Central memory CD8-positive, alpha-beta T cell (primary cell): ENCODE measurements at regions not wholly inside any gene's neighbourhood (a gene's known extent, or its start where the extent isn't known, plus 50 kb on each side); places are given as distances from the start of the nearest gene placed in this dataset.
"Not testable (repeated sequence)": the region's sequence is repeated elsewhere in the genome, so short reads cannot be mapped to it uniquely, and the experiment has no call there.

Source experiments
- ATAC-seq: fragments of 150-1000 bp; cut with Tn5 transposase; replicated peaks from 2 replicates; pipeline ENCODE4 v1.10.0; 2022; ENCODE audit warnings: mild to moderate bottlenecking, moderate FRiP score, moderate number of reproducible peaks; ENCODE audit not compliant: poor library complexity, severe bottlenecking; ENCODE audit errors: extremely low read depth
- DNase-seq, 2 donors: peaks; one replicate each; pipeline ENCODE4 v3.0.0; 2021; ENCODE audit warnings: low spot score in 2 of 2
- H3K27ac Mint-ChIP-seq: one replicate; pipeline ENCODE4 v1.8.0; 2022; ENCODE audit warnings: low read depth, mild to moderate bottlenecking, moderate library complexity, mixed read lengths
- H3K27me3 Mint-ChIP-seq: one replicate; pipeline ENCODE4 v1.8.0; 2022; ENCODE audit warnings: mixed read lengths
- H3K36me3 Mint-ChIP-seq: one replicate; pipeline ENCODE4 v1.8.0; 2022; ENCODE audit warnings: mild to moderate bottlenecking, moderate library complexity, mixed read lengths; ENCODE audit not compliant: insufficient read depth
- H3K4me1 Mint-ChIP-seq: one replicate; pipeline ENCODE4 v1.8.0; 2022; ENCODE audit warnings: mixed read lengths
- H3K4me3 Mint-ChIP-seq: one replicate; pipeline ENCODE4 v1.8.0; 2022; ENCODE audit warnings: mild to moderate bottlenecking, moderate library complexity, mixed read lengths
- H3K9me3 Mint-ChIP-seq: one replicate; pipeline ENCODE4 v1.8.0; 2022; ENCODE audit warnings: mixed read lengths

DNA sequence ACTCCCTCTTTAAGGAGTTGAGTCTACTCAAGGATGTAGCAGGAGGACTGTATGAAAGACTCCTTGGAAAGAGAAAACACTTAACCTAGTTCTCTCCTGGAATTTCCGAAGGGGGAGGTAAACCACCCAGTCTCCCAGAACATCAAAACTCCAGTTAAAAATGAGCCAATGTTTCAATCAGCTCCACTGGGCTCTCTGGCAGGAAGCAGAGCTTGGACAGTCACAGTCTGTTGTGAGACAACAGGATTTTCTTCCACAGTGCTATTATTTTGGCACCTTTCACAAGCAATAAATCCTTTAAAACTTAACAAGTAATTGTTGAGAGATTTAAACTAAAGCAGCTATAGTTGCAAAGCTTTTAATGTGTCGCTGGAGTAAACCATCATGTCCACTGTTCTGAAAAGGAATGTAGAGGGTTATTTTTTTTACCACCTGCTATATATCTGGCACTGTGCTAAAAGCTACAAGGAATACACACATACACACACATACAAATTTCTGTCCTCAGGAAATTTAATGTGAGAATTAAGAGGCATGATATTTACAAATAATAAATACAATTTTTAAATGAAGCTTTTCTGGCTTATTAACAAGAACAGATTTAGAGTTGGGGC is 229.2 kb upstream of the INTU start:
- no peak overlapping the region for H3K4me3 Mint-ChIP-seq
- H3K9me3 Mint-ChIP-seq = peaks cover 12% of the 10 kb centered on the region
- no peak for ATAC-seq
- no peak overlapping the region for H3K27ac Mint-ChIP-seq
- DNase-seq = no peak
- H3K36me3 Mint-ChIP-seq = no peaks in the 10 kb centered on the region
- H3K4me1 Mint-ChIP-seq = no peaks in the 10 kb centered on the region
- H3K27me3 Mint-ChIP-seq = no peaks in the 10 kb centered on the region

DNA sequence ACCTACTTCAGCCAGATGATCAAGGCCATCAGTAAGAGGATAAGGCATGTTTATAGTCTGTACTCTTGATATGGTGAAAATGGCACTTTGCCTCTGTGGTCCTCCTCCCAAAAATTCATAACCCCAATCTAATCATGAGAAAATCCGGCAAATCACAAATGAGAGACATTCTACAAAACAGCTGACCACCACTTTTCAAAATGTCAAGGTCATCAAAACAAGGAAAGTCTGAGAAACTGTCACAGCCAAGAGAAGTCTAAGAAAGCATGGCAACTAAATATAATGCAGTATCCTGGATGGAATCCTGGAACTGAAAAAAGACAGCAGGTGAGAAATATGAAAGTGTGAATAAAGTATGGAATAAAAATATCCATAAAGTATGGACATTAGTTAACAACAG is 226.6 kb upstream of the INTU start:
- no peak overlapping the region for H3K27ac Mint-ChIP-seq
- DNase-seq = no peak
- no peaks in the 10 kb centered on the region for H3K4me1 Mint-ChIP-seq
- H3K4me3 Mint-ChIP-seq = no peak overlapping the region
- H3K9me3 Mint-ChIP-seq = peaks cover 17% of the 10 kb centered on the region
- no peaks in the 10 kb centered on the region for H3K27me3 Mint-ChIP-seq
- no peak for ATAC-seq
- no peaks in the 10 kb centered on the region for H3K36me3 Mint-ChIP-seq

DNA sequence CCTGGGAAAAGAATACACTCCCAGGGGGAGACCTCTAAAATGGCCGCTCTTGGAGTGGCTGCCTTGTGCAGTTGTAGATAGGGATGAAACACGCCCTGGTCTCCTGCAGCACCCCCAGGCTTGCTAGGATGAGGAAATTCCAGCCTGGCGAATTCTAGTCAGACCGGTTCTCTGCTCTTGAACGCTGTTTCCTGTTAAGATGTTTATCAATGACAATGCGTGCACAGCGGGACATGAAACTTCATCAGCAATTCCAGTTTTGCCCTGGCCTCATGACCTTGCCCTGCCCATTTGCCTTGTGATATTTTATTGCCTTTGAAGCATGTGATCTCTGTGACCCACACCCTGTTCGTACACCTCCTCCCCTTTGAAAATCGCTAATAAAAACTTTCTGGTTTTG is 225.2 kb upstream of the INTU start:
- not testable (repeated sequence) for ATAC-seq, H3K27ac Mint-ChIP-seq, DNase-seq, H3K4me3 Mint-ChIP-seq, H3K27me3 Mint-ChIP-seq, H3K36me3 Mint-ChIP-seq, H3K4me1 Mint-ChIP-seq
- H3K9me3 Mint-ChIP-seq = peaks cover 17% of the 10 kb centered on the region

DNA sequence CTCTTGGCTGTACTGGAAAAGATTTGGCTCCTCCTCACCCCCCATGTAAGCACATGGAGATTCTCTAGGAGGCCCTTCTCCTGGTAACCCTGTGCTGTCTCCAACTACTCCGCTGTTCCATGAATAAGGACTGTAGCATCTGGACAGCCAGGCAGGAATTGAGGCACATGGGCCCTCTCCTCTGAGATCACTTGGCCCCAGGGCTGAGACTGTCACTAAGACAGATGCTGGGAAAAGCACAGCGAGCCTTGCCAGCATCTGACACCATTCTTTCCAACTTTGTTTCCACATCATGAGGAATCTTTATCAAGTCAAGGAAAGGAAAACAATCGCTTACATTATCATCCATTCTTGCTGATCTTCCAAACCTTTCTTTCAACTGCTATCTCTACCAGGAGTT is 222.6 kb upstream of the INTU start:
- DNase-seq = no peak

DNA sequence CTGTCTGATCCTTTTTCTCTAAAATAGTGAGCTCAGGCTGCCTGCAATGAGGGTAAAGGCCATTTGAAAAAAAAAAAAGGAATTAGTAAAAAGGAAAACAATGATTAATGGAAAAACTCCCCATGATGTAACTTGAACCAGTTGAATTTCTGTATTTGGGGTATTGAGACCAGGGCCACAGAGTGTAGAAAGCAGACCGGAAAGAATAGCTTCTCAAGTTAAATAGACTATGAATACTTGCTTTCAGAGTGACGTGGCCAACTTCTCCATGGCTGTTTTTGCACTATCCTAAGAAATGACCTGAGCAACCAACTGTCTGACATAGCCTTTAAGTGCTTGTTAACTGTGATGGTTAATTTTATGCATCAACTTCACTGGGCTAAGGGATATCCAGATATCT is 222.1 kb upstream of the INTU start:
- Mint-ChIP-seq H3K27me3 (no peaks in the 10 kb centered on the region), H3K4me1 (no peaks in the 10 kb centered on the region), H3K27ac (no peak overlapping the region), H3K9me3 (peaks cover 13% of the 10 kb centered on the region), H3K36me3 (no peaks in the 10 kb centered on the region), H3K4me3 (no peak overlapping the region)
- DNase-seq = no peak
- no peak for ATAC-seq

More for the DNA sequence above, 222.6 kb upstream of the INTU start:
- Mint-ChIP-seq H3K36me3 (no peaks in the 10 kb centered on the region), H3K4me1 (no peaks in the 10 kb centered on the region), H3K4me3 (no peak overlapping the region), H3K27ac (no peak overlapping the region), H3K9me3 (peaks cover 13% of the 10 kb centered on the region), H3K27me3 (no peaks in the 10 kb centered on the region)
- no peak for ATAC-seq

DNA sequence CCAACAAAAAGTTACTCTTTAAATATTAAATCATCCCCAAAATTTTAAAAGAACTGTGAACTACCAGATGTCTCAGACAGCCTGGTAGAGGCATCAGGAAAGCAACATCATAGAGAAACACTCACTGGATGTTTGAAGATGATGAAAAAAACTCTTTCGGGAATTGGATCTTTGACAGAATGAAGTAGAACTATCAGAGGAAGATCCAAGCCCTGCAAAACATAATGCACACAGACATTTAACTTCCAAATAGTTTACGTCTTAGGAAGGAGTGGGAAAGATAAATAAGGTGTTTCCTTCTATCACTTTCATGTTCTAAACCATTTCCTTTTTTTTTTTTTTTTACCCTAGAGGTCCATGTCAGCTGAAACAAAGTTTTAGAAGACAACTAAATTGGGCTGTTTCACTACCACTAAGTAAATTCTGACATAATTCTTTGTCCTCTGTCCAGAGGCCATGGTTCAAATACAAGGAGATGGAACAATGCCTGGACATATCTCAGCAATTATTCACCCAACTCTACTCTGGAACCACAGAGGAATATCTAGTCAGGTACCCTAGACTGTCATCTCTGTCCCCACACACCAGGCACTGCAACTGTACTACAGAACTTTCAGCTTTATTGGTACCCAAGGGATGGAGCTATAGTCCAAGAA is 217.7 kb upstream of the INTU start:
- H3K27me3 Mint-ChIP-seq = no peaks in the 10 kb centered on the region
- no peaks in the 10 kb centered on the region for H3K9me3 Mint-ChIP-seq
- DNase-seq (no peak), ATAC-seq (no peak)
- H3K36me3 Mint-ChIP-seq = no peaks in the 10 kb centered on the region
- H3K27ac Mint-ChIP-seq = no peak overlapping the region
- no peaks in the 10 kb centered on the region for H3K4me1 Mint-ChIP-seq
- no peak overlapping the region for H3K4me3 Mint-ChIP-seq

DNA sequence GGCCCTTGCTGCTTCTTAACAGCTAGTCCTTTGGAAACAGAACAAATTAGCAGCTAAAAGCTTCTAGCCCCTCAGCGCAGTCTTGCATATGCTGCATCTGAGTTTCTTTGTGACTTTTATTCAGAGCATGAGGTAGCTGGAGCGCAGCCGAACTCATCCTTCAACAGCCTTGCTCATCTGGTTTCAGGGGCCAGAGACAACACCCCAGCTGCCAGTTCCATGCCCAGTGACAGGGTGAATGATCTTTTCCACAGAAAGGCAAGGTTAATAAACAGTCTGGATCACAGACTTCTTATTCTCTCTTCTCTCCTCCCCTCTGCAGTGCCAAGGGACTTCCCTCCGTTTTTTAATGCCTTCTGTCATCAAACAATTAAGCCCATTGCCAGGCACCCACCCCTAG is 216.6 kb upstream of the INTU start:
- H3K4me1 Mint-ChIP-seq = no peaks in the 10 kb centered on the region
- no peaks in the 10 kb centered on the region for H3K27me3 Mint-ChIP-seq
- H3K9me3 Mint-ChIP-seq = no peaks in the 10 kb centered on the region
- DNase-seq = no peak
- peaks cover 2% of the 10 kb centered on the region for H3K36me3 Mint-ChIP-seq
- H3K27ac Mint-ChIP-seq = no peak overlapping the region
- ATAC-seq = no peak
- no peak overlapping the region for H3K4me3 Mint-ChIP-seq

DNA sequence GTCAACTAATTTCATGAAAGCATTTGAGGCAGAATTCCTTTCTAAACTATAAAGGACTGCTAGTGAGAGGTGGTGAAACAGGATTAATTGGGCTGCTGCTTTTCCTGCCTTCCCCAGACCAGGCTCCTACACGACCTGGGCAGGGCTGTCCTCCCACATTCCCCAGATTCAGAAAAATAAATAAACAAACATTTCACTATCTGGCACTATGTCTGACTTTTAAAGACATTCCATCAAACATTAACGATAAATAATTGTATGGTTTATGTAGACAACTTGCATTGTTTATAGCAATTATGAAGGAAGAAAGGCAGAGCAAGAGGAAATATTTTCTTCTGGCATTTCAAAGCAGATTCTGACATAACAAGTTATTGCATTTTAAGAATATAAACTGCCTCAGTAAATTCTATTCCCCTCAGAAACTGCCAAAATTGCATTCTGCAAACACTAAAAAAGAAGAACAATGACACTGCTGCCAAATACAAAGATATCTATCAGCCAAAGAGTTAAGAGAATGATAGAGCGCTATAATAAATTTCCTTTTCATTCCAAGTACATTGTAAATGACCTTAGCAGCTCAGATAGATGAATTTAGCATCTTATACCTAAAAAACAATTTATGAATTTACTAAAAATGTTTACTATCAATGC is 214.7 kb upstream of the INTU start:
- ATAC-seq (no peak), DNase-seq (no peak)
- Mint-ChIP-seq H3K9me3 (no peaks in the 10 kb centered on the region), H3K27ac (no peak overlapping the region), H3K4me3 (no peak overlapping the region), H3K27me3 (no peaks in the 10 kb centered on the region), H3K36me3 (peaks cover 2% of the 10 kb centered on the region), H3K4me1 (no peaks in the 10 kb centered on the region)

DNA sequence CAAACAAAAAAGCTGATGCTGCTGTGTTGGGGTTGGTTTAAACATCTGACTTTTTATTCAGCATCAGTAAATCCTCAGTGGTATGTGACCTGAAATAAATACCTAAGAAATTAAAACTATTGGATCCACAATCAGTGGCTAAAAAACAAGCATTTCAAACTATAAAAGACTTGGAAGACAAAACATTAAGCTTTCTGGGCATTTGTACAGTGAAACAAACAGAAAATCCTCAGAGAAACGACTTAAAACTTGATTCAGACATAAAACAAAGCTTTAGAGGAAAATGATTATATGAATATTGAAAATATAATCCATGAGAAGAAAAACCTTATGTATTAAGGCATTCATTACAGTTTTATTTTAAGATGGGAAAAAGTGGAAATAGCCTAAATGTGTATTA is 213.3 kb upstream of the INTU start:
- ATAC-seq = no peak
- no peak overlapping the region for H3K4me3 Mint-ChIP-seq
- no peak overlapping the region for H3K27ac Mint-ChIP-seq
- no peaks in the 10 kb centered on the region for H3K27me3 Mint-ChIP-seq
- DNase-seq = no peak
- H3K36me3 Mint-ChIP-seq = peaks cover 2% of the 10 kb centered on the region
- H3K9me3 Mint-ChIP-seq = peaks cover 11% of the 10 kb centered on the region
- H3K4me1 Mint-ChIP-seq = no peaks in the 10 kb centered on the region

DNA sequence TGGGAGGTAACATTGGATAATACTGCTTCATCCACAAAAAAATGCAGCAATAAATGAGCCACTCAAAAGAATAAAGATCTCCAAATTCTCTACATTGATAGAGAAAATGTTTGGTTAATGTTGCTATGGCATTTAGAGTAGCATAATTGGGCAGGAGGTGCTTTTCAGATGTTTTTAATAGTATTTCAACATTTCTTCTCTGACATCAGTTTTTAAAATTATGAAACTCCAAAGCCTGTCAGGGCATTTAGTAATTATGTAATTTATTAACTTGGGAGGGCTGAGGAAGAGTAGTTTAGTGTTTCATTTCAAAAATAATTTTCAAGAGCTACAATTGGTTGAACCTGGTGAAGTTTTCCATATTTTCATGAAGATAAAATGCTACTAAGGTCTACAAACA is 211.3 kb upstream of the INTU start:
- Mint-ChIP-seq H3K4me1 (no peaks in the 10 kb centered on the region), H3K27ac (no peak overlapping the region), H3K27me3 (no peaks in the 10 kb centered on the region), H3K9me3 (peaks cover 11% of the 10 kb centered on the region), H3K4me3 (no peak overlapping the region), H3K36me3 (peaks cover 2% of the 10 kb centered on the region)
- ATAC-seq = no peak
- DNase-seq = no peak

DNA sequence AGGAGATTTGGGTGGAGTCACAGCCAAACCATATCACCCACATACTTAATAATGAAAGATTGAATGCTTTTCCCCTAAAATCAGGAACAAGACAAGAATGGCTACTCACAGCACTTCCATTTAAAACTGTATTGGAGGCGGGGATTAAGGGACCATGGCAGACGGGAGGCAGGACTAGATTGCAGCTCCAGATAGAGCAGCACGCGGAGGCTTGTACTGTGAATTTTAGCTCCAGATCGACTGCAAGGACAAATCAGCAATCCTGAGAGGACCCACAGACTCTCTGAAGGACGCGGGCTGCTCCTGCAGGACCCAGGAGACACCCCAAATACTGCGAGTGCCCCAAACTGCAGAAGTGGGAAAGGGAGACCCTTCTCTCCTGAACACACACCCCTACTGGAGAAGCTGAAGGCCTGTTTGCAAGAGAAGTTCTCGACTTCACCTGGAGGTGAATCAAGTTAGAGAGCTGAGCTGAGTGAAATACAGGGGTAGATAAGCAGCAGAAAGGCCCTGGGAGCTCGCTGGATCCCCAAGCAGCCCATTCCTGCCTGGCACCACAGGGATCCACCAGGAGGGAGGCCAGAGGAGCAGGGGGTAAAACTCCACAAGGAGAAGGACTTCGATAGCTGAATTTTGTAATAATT is 207.4 kb upstream of the INTU start:
- Mint-ChIP-seq H3K9me3 (peaks cover 22% of the 10 kb centered on the region), H3K4me3 (no peak overlapping the region), H3K36me3 (peaks cover 2% of the 10 kb centered on the region), H3K27ac (no peak overlapping the region), H3K27me3 (no peaks in the 10 kb centered on the region), H3K4me1 (no peaks in the 10 kb centered on the region)
- DNase-seq (no peak), ATAC-seq (no peak)

DNA sequence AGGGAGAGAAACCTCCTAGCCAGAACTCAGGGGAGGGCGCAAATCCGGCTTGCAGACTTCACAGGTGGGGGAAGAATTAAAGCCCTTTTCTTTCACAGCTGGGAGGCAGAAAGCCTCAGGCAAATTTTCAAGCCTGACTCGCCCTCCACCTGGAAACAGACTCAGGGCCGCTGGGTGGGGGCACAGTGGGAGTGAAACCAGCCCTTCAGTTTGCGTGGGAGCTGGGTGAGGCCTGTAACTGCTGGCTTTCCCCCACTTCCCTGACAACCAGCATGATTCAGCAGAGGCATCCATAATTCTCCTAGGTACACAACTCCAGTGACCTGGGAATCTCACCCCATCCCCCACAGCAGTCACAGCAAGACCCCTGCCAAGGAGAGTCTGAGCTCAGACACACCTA is 206.9 kb upstream of the INTU start:
- no peaks in the 10 kb centered on the region for H3K4me1 Mint-ChIP-seq
- H3K4me3 Mint-ChIP-seq = no peak overlapping the region
- no peak for DNase-seq
- ATAC-seq = no peak
- no peaks in the 10 kb centered on the region for H3K36me3 Mint-ChIP-seq
- H3K9me3 Mint-ChIP-seq = peaks cover 22% of the 10 kb centered on the region
- no peak overlapping the region for H3K27ac Mint-ChIP-seq
- no peaks in the 10 kb centered on the region for H3K27me3 Mint-ChIP-seq

DNA sequence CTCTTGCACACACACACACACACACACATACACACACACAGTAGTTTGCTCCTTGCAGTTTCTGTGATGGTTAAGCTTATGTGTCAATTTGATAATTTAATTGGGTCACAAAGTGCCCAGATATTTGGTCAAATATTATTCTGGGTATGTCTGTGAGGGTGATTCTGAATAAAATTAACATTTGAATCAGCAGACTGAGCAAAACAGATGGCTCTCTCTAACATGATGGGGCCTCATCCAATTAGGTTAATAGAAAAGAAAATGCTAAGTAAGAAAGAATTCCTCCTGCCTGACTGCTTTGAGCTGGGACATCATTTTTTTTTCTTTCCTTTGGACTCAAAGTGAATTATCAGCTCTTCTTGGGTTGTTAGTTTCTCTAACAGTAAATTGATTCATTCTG is 191.2 kb upstream of the INTU start:
- Mint-ChIP-seq H3K4me1 (no peaks in the 10 kb centered on the region), H3K4me3 (no peak overlapping the region), H3K27me3 (no peaks in the 10 kb centered on the region), H3K36me3 (no peaks in the 10 kb centered on the region), H3K9me3 (peaks cover 6% of the 10 kb centered on the region), H3K27ac (no peak overlapping the region)
- no peak for ATAC-seq
- no peak for DNase-seq
